Activated naive CD4-positive, alpha-beta T cell treated with anti-CD3 and anti-CD28 coated beads, Interleukin-2, amount 50 U/mL, for 72 hours (primary cell): ENCODE measurements at regions not wholly inside any gene's neighbourhood (a gene's known extent, or its start where the extent isn't known, plus 50 kb on each side); places are given as distances from the start of the nearest gene placed in this dataset.
A peak's percentile ranks its signal among the peaks of the same experiment; 100 is the strongest.
"Not testable (repeated sequence)": the region's sequence is repeated elsewhere in the genome, so short reads cannot be mapped to it uniquely, and the experiment has no call there.

ENCODE experiments used
- ATAC-seq, 2 donors: fragments of 150-1000 bp; cut with Tn5 transposase; 2 replicates each; pipeline ENCODE4 v1.10.0; 2021; ENCODE audit warnings: mild to moderate bottlenecking in 2 of 2, moderate library complexity in 2 of 2
- DNase-seq, 2 donors: peaks; one replicate each; pipeline ENCODE4 v3.0.0; 2021 to 2022; ENCODE audit warnings: low spot score in 2 of 2
- H3K27ac Mint-ChIP-seq, 2 donors: one replicate each; pipeline ENCODE4 v1.8.0; 2022; ENCODE audit warnings: mild to moderate bottlenecking in 2 of 2, mixed read lengths in 2 of 2
- H3K36me3 Mint-ChIP-seq, 2 donors: one replicate each; pipeline ENCODE4 v1.8.0; 2022; ENCODE audit warnings: mixed read lengths in 2 of 2
- H3K9me3 Mint-ChIP-seq, 2 donors: one replicate each; pipeline ENCODE4 v1.8.0; 2022; ENCODE audit warnings: mixed read lengths in 2 of 2

DNA sequence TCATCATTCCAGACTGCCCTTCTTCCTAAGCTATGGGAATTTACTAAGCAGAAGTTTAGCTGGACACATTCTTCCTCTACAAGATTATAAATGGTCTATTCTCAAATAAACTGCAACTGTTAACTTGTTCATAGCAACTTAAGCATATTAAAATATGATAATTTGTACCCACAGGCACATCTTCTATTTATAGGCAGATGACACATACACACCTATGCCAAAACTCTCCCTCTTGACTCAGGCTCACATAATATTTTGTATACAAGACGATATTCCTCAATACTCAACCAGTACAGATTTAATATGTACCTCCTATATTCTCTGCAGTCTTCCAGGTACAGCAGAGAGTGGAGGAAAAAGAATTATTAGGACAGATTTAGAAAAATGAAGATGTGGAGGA, 232.7 kb upstream of the KIAA1217 start:
- H3K27ac Mint-ChIP-seq = no peak overlapping the region
- no peak for ATAC-seq
- H3K9me3 Mint-ChIP-seq = peaks cover 3 to 4% of the 10 kb centered on the region in 2 donors
- H3K36me3 Mint-ChIP-seq = no peaks in the 10 kb centered on the region
- DNase-seq = no peak

DNA sequence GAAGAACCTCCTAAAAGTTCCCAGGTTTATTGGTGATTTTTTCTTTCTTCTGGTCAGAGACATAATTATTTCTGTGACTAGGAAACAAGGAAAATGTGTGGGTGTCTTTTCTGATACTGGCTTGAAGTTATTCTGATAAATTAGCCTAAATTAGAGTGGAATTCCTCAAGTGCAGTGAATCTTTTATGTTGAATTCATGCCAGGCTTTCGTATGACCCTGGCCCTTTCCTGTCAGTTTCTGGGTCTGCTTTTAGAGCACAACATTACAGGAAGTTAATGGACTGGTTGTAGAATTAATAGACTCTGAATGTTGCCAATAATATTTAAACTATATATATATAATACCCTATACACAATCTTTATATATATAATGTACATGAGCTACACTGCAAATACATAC, 230.6 kb upstream of the KIAA1217 start:
- H3K9me3 Mint-ChIP-seq = peaks cover 8 to 9% of the 10 kb centered on the region in 2 donors
- no peaks in the 10 kb centered on the region for H3K36me3 Mint-ChIP-seq
- ATAC-seq (no peak), DNase-seq (no peak)
- H3K27ac Mint-ChIP-seq = no peak overlapping the region

DNA sequence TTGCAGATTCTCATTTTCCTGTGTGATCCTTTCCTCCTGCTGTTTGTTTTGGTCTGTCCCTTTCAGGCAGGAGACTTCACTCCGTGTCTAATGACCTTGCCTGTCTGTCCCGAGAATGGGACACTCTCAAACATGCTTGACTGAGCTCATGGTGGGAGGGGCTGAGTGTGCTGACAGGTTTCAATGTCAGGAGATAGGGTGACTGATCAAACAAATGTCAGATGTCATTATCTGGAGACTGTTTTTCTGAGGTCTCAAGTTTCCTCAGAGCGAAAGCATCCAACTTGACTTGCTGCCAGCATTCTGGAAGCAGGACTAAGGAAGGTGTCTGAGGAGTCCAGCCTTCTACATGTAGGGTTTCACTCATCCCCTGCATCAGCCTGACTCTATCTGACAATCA, 228.8 kb upstream of the KIAA1217 start:
- H3K27ac Mint-ChIP-seq = peak overlapping the region in 1 of 2 donors; percentile 5
- H3K36me3 Mint-ChIP-seq = no peaks in the 10 kb centered on the region
- no peak for ATAC-seq
- H3K9me3 Mint-ChIP-seq = peaks cover 8 to 9% of the 10 kb centered on the region in 2 donors
- DNase-seq = no peak

DNA sequence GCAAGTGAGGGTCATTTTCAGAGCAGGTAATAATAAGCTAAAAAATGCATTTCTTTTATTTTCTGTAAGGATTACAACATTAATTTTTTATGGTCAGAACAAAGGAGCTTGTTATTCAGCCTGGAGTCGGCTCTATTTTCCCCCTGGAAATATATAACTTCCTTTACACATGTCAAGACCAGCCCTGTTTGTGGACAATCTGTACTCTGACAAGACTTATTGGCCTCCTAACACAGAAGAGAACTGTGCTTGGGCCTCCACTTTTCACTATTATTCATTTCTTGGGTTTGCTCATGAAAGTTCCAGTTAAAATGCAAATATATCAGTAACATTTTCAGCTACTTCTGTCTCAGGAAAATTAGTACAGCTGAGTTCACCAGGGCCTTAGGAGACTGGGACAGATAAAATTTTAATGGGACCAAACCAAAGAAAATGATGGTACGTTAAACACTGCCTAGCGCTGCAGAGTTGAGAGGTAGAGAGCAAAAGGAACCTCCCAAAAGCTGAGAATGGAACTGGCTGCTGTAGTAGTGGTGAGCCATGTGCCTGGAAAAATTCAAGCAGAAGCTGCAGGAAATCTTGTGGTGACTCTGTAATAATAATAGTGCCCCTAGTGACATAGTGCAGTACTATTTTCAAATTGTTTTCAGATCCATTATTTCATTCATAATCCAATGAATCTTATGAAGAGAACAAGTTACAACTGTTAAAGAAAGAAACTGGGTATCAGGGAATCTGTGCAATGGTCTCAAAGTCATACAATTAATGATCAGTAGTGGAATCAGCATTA, 227.2 kb upstream of the KIAA1217 start:
- DNase-seq (no peak), ATAC-seq (no peak)
- Mint-ChIP-seq H3K27ac (no peak overlapping the region), H3K9me3 (peaks cover 8 to 9% of the 10 kb centered on the region in 2 donors), H3K36me3 (no peaks in the 10 kb centered on the region)

DNA sequence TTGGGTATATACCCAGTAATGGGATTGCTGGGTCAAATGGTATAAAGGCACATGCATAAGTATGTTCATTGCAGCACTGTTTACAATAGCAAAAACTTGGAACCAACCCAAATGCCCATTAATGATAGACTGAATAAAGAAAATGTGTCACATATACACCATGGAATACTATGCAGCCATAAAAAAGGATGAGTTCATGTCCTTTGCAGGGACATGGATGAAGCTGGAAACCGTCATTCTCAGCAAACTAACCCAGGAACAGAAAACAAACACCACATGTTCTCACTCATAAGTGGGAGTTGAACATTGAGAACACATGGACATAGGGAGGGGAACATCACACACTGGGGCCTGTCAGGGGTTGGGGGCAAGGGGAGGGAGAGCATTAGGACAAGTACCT, 224.5 kb upstream of the KIAA1217 start:
- not testable (repeated sequence) for ATAC-seq, H3K27ac Mint-ChIP-seq, H3K9me3 Mint-ChIP-seq, H3K36me3 Mint-ChIP-seq, DNase-seq

DNA sequence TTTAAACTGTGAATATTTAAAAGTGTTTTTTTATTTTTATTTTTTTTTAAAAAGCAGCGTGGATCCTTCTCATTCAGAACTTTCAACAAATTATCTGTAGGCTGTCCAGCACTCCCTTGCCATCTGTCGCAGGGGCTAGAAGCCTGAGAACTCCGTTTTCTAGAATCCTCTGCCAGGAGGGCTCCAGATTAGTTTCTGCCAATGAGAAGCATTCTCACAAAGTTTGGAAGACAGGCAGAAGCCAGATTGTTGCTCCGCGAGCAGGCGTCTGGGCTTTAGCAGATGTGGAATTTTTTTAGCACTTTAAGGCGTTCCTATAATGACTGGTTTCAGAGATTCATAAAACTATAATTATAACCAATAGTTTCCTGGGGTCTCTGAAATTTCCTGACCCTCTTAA, 220.9 kb upstream of the KIAA1217 start:
- Mint-ChIP-seq H3K9me3 (peaks cover 2 to 7% of the 10 kb centered on the region in 2 donors), H3K36me3 (no peaks in the 10 kb centered on the region), H3K27ac (no peak overlapping the region)
- no peak for DNase-seq
- ATAC-seq = no peak

DNA sequence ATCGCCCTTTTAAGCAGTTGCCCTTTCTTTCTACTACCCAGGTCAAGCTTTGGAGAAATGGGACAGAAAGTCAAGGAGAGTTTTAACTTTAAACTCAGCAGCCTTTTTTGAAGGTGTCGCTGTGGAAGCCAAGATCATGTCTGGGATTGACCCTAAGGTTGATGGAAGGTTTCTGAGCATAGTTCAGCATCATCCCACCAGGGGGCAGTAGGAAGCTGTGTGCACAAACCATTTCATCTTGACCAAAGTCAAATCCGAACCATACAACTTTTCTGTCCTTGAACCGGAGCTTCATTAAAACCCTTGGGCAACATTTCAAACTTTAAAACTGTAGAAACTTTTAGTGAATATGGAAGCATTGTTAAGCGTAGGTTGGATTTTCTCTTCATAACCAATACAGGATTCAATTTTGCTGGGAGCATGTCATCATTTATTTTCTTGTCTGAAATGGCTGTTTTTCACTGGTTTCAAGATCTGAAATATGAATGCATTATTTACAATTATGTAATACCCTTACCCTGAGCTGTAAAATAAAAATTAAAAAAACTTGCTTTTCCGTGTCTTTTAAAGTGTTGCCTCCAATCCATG, 214.4 kb upstream of the KIAA1217 start:
- DNase-seq (peak in 1 of 2 donors; percentile 50), ATAC-seq (no peak)
- Mint-ChIP-seq H3K27ac (no peak overlapping the region), H3K36me3 (no peaks in the 10 kb centered on the region), H3K9me3 (peaks cover 0 to 5% of the 10 kb centered on the region in 2 donors)

DNA sequence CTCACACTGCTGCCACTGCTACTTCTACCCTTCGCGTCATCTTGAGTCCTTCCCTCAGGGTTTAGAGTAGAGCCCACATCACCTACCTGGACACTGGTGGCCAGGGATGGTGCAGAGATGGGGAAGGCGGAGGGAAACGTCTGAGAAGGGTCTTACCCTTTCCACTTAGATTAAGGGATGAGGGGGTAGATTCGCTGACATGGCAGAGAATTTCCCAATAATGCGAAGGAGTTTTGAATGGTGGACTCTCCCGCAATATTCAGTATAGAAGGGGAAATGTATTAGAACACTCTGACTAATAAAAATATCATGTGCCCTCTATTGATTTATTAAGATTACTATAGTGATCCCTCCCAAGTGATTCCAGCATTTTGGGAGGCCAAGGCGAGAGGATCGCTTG, 209.5 kb upstream of the KIAA1217 start:
- Mint-ChIP-seq H3K36me3 (no peaks in the 10 kb centered on the region), H3K27ac (no peak overlapping the region), H3K9me3 (no peaks in the 10 kb centered on the region)
- ATAC-seq (no peak), DNase-seq (no peak)

DNA sequence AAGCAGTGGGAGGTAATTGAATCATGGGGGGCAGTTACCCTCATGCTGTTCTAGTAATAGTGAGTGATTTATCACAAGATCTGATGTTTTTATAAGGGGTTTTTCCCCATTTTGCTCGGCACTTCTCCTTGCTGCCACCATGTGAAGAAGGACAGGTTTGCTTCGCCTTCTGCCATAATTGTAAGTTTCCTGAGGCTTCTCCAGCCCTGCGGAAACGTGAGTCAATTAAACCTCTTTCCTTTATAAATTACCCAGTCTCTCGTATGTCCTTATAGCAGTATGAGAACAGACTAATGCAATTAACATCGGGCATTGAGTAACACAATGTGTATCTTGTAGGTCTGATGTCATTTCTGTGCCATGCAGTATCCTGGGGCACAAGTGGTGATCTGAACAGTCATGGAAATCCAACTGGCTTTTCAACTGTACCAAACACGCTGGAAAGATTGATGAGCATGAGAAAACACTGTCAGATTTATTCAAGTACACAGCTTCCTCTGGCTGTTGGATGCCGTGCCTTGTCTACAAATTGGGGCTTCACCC, 208.6 kb upstream of the KIAA1217 start:
- Mint-ChIP-seq H3K36me3 (no peaks in the 10 kb centered on the region), H3K27ac (no peak overlapping the region), H3K9me3 (no peaks in the 10 kb centered on the region)
- ATAC-seq (no peak), DNase-seq (no peak)

DNA sequence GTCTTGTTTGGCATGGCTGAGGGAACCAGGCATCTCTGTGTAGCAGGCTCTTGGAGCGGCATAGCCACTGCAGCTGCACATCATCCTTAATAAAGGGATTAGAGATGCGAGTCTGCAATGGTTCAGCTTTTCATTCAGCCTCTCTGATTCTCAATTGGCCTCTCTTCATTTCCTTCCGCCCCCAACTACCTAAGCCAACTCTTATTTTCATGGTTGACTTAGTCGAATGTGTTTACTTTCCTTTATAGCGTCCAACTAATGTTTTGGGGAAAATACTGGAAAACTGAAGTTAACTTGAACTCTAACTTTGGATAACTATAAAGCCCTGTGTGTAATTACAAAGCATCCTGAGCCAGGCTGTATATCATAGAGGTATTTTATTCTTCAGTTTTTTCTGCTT, 202.2 kb upstream of the KIAA1217 start:
- no peaks in the 10 kb centered on the region for H3K9me3 Mint-ChIP-seq
- H3K36me3 Mint-ChIP-seq = no peaks in the 10 kb centered on the region
- no peak for DNase-seq
- no peak for ATAC-seq
- no peak overlapping the region for H3K27ac Mint-ChIP-seq

DNA sequence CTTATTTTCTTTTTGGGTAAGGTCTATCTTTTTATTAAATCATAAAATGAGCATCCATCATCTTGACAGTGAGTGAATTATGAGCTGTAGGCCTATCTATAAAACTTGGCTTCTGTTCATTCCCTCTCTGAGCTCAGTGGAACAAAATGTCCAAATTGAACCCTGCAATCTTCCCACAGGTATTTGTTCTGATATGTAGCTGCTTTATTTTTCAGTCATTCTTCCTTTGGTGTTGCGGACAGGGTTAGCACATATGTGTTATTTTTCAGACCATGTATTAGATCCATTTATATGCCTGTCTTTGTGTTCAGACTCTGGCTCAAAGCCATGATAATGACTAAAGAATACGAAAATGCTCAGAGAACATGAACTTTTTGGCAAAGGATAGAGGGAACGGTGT, 201.6 kb upstream of the KIAA1217 start:
- DNase-seq = no peak
- H3K36me3 Mint-ChIP-seq = no peaks in the 10 kb centered on the region
- H3K27ac Mint-ChIP-seq = no peak overlapping the region
- ATAC-seq = no peak
- no peaks in the 10 kb centered on the region for H3K9me3 Mint-ChIP-seq

DNA sequence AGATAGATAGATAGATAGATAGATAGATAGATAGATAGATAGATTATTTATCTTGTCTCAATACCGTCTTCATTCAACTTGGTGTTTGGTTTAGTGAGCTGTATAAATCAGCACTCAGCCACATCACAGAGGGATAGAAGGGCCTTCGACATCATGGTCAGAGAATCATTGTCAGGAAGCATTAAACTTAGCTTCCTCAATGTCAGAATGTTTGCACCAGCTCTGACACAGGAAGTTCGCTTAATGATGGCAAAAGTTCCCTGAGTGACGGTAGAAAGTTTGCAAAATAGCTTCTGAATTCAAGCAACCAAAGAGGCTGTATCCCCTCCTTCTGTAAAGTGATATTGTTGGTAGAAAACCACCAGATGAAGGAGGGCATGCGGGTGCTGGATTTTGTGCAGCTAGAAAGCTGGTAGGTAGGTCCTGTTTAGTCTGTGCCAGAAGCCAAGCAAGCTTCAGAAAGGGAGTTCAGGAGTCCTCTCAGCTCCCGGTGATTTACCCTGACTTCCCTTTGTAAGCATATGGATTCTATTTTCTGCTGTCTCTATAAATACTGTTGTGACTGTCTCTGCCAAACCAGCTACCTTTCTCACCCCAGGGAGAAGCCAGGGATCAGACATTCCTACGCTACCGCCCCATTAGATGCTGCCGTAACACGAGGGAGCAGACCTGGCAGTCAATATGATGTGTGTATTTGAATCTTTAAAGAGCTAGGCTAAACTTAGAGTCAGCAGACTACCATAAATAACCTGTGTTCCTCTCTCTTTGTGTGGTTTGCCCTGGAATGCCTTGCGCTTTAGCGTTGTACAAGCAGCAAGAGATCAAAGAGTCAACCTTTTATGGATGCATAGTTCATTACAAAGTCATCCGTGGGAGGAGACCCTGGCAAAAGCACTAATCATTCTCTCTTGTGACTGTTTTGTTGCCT, 200.5 kb upstream of the KIAA1217 start:
- no peak for DNase-seq
- no peak for ATAC-seq
- H3K36me3 Mint-ChIP-seq = no peaks in the 10 kb centered on the region
- no peak overlapping the region for H3K27ac Mint-ChIP-seq
- no peaks in the 10 kb centered on the region for H3K9me3 Mint-ChIP-seq

DNA sequence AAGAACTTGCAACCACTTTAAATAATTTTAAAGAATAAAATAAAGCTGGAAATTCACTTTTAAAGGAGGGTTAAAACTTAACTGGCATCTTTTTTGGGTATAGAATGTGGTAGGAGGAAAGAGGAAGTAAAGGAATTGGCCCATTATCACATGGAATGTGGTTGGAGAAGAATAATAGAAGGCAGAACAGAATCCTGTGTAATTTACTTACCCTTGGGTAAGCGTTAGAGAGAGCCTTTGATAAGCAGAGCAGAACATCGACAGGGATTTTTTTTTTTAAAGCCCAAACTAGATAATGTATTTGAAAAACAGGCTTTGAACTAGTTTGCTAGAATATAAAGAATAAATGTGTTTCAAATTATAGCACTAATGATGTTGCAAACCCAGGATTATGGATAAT, 199.8 kb upstream of the KIAA1217 start:
- no peak for DNase-seq
- H3K27ac Mint-ChIP-seq = no peak overlapping the region
- H3K36me3 Mint-ChIP-seq = no peaks in the 10 kb centered on the region
- H3K9me3 Mint-ChIP-seq = no peaks in the 10 kb centered on the region
- ATAC-seq = no peak

DNA sequence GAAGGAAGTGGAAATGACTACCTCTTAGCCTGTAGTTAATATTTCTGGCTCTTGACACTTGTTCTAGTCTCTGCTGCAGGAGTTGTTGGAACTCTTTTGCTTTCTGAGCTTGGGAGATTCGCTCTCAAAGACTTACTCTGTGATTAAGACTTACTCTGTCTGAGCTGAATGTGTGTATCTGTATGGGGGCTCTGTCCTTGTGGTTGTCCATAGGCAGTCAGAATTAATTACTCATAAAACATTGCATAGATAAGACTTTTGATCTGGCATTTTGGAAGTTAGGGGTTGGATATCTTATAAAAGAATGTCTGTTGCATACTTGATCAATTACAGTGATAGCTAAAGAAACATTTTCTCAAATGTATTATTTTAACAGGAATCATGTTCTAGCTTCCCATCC, 199.2 kb upstream of the KIAA1217 start:
- no peak for ATAC-seq
- no peak for DNase-seq
- H3K27ac Mint-ChIP-seq = no peak overlapping the region
- no peaks in the 10 kb centered on the region for H3K9me3 Mint-ChIP-seq
- no peaks in the 10 kb centered on the region for H3K36me3 Mint-ChIP-seq

DNA sequence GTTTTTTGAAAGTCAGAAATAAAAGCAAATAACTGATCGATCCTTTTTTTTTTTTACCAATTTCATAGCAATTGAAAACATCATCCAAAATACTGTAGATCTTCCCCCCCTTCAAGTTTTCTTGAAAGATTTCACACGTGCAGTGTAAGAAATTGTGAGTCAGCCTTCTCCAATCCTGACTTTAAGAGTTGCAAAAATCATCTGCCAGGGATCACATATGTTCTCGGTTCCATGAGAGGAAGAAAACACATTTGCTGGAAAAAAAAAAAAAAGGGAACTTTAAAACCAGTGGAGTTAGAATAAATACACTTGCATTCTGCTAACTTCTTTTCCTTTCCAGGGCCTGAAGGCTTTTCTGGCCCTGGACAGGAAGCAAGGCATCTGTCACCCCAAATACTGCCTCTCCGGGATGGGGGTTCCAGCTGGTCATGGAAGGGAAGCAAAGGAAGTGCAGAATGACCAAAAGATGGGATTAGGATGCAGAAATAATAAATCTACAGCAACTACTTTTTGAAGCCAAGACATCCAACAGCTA, 198.4 kb upstream of the KIAA1217 start:
- H3K9me3 Mint-ChIP-seq = no peaks in the 10 kb centered on the region
- DNase-seq (no peak), ATAC-seq (no peak)
- H3K27ac Mint-ChIP-seq = no peak overlapping the region
- no peaks in the 10 kb centered on the region for H3K36me3 Mint-ChIP-seq

DNA sequence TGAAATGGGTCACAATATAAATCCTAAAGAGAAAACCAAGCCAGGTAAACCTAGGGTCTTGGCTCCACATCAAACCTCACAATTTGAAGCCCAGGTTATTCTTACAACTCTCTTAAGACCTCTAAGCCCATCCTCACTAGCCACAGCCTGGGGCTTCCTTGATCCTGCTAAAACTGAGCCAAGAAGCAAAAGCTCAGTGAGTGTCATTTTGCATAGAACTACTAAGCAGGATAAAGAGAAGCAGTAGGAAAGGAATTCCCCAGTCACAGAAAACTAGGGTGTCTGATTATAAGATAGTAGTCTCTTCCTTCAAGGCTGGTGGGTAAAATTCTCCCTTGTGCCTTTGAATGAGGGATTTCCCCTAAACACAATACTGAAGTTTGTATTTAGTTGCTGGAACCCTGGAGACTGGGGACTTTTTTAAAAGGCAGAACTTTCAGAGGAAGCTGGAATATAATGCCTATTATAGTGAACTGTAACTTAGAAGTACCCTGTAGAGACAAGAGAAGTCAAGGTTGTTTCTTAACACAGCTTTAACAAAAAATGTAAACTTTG, 196.6 kb upstream of the KIAA1217 start:
- H3K27ac Mint-ChIP-seq = no peak overlapping the region
- no peak for ATAC-seq
- H3K9me3 Mint-ChIP-seq = no peaks in the 10 kb centered on the region
- H3K36me3 Mint-ChIP-seq = no peaks in the 10 kb centered on the region
- no peak for DNase-seq

DNA sequence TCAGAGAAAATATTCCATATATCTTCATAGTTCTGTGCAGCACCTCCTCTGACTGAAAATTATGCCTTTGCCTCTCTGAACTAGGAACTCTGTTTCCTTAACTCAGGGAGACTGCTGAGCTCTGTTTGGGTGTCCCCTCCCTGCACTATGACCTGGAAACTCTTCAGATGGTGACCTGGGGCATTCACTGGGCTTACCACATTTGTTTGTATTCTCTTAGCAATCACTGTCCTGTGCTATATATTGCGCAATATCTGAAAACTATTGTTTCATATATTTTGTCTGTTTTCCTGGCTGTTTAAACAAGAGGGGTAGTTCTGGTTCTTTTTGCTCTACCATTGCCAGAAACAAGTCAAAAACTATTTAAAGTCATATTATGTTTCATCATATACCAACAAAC, 181.8 kb upstream of the KIAA1217 start:
- H3K9me3 Mint-ChIP-seq = peaks cover 4 to 7% of the 10 kb centered on the region in 2 donors
- H3K36me3 Mint-ChIP-seq = no peaks in the 10 kb centered on the region
- no peak for ATAC-seq
- DNase-seq = no peak
- H3K27ac Mint-ChIP-seq = no peak overlapping the region
